ENCODE measurements at regions not wholly inside any gene's neighbourhood (a gene's known extent, or its start where the extent isn't known, plus 50 kb on each side); places are given as distances from the start of the nearest gene placed in this dataset.

DNA sequence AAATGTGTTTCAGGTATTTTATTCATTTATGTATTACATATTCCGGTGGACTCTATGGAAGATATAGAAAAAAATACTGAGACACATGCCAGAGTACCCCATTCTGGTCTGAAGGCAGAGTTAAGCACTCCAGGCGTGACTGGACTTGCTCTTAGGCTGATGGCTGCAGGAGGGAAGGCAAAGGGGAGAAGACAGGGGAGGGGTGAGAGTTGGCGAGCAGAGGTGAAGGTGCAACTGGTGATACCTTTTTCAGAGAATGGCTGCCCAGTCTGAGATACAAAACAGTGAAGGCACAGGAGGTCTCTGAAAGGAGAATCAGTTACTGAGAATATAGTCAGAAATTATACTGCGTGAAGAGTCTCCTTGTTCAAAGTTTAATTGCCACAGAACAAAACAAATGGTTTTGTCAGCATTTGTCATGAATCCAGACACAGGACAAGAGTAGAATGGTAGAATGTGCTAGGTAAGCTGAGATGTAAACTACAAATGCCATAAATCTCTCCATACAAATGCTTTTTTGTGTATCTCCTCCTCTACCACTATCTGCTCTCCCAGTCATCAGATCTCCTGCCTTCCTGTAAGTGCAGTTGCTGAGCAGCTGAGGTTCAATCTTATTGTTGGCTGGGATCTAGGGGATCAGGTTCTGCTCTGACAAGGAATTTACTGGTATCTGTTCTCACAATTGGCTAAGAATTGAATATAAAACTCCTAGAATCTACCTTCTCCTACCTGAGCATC is 104.2 kb upstream of the DST start:
- ATAC-seq (no peak), DNase-seq (no peak)
- 86 to 88% methylated on average over 4 of the region's 4 CpGs for WGBS, 2 donors
- no peaks in the 10 kb centered on the region for H3K36me3 ChIP-seq
- peaks cover 0 to 82% (median 39%) of the 10 kb centered on the region in 9 donors for H3K4me1 ChIP-seq
- TF ChIP-seq, protein P1, sequence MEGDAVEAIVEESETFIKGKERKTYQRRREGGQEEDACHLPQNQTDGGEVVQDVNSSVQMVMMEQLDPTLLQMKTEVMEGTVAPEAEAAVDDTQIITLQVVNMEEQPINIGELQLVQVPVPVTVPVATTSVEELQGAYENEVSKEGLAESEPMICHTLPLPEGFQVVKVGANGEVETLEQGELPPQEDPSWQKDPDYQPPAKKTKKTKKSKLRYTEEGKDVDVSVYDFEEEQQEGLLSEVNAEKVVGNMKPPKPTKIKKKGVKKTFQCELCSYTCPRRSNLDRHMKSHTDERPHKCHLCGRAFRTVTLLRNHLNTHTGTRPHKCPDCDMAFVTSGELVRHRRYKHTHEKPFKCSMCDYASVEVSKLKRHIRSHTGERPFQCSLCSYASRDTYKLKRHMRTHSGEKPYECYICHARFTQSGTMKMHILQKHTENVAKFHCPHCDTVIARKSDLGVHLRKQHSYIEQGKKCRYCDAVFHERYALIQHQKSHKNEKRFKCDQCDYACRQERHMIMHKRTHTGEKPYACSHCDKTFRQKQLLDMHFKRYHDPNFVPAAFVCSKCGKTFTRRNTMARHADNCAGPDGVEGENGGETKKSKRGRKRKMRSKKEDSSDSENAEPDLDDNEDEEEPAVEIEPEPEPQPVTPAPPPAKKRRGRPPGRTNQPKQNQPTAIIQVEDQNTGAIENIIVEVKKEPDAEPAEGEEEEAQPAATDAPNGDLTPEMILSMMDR (IDR thresholded peaks at IDR 0.05) = no peak
- H3K27ac ChIP-seq = no peak overlapping the region
- no peak overlapping the region for H3K4me3 ChIP-seq
- intact Hi-C loops (cut with DNase I) = no loop called here
- H3K9me3 ChIP-seq = no peaks in the 10 kb centered on the region
- H3K27me3 ChIP-seq = no peaks in the 10 kb centered on the region

DNA sequence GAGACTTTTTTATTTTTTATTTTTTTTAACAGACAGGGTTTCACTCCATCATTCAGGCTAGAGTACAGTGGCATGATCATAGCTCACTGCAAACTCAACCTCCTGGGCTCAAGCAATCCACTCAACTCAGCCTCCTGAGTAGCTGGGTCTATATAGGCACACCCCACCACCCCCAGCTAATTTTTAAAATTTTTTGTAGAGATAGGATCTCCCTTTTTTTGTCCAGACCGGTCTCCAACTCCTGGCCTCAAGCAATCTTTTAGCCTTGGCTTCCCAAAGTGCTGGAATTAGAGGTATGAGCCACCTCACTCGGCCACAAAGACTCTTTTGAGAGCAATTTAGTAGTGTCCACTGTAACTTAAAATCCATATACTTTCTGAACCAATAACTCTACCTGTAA is 103.3 kb upstream of the DST start:
- WGBS, 2 donors = 53 to 69% methylated on average over 2 of the region's 2 CpGs
- ATAC-seq = no peak

DNA sequence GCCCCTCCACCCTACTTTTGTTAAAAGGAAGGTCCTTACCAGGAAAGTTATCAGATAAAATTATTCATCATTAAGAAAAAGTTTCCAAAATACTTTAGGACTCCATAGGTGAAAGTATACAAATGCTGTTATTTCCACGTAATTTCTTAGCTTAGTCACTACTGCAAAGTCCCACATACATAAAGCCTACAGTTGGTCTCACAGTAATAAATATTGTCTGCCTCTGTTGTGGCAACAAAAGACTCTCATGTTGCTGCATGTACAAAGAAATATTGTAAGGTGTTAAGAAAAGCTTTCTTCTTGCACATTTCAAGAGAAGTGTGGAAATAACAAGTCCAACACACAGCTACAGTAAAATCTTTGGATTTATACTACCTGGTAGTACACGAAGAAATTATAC is 102.4 kb upstream of the DST start:
- ATAC-seq = no peak
- DNase-seq = no peak
- Histone ChIP-seq H3K27me3 (no peaks in the 10 kb centered on the region), H3K4me1 (peaks cover 0 to 84% (median 45%) of the 10 kb centered on the region in 9 donors), H3K9me3 (no peaks in the 10 kb centered on the region), H3K27ac (peak overlapping the region in 5 of 10 donors; percentile 12 to 53 (median 25)), H3K36me3 (no peaks in the 10 kb centered on the region), H3K4me3 (no peak overlapping the region)
- intact Hi-C loops (cut with DNase I) = no loop called here
- TF ChIP-seq, protein P1 (IDR thresholded peaks at IDR 0.05) = no peak
- 87 to 92% methylated on average over 2 of the region's 2 CpGs for WGBS, 2 donors

More for the DNA sequence above, 103.3 kb upstream of the DST start:
- Histone ChIP-seq H3K9me3 (no peaks in the 10 kb centered on the region), H3K27ac (no peak overlapping the region), H3K36me3 (no peaks in the 10 kb centered on the region), H3K4me1 (peaks cover 0 to 84% (median 39%) of the 10 kb centered on the region in 9 donors), H3K4me3 (no peak overlapping the region), H3K27me3 (no peaks in the 10 kb centered on the region)
- intact Hi-C loops (cut with DNase I) = no loop called here
- TF ChIP-seq, protein P1 (IDR thresholded peaks at IDR 0.05) = no peak
- DNase-seq = no peak

DNA sequence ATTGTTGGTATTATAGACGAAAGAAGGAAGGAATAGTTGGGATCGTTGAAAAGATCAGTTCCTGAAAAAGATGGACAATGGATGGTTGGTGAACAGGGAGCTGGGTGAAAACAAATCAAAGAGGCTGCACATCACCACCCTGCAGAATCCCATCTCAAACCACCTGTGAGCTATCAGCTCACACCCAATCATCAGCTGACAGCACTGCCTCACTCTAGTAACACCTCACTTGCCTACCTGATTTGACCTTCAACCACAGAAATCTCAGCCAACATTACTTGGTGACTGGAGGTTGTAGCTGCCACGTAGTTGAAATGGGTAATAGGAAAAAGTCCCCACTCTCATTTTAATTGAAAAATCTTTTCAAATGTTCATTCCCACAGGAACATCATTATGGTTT is 101.8 kb upstream of the DST start:
- ATAC-seq (peak in 6 of 8 donors; percentile 50 to 78 (median 61)), DNase-seq (no peak)
- Histone ChIP-seq H3K27ac (peak overlapping the region in 6 of 10 donors; percentile 12 to 53 (median 24)), H3K4me1 (peaks cover 0 to 84% (median 51%) of the 10 kb centered on the region in 9 donors), H3K4me3 (no peak overlapping the region), H3K9me3 (no peaks in the 10 kb centered on the region), H3K36me3 (no peaks in the 10 kb centered on the region), H3K27me3 (no peaks in the 10 kb centered on the region)
- WGBS, 2 donors = 49 to 65% methylated on average over 3 of the region's 3 CpGs
- TF ChIP-seq, protein P1 (IDR thresholded peaks at IDR 0.05) = no peak
- intact Hi-C loops (cut with DNase I) = no loop called here

Data from heart right ventricle (tissue), 16 donors.